ENCODE measurements at regions not wholly inside any gene's neighbourhood (a gene's known extent, or its start where the extent isn't known, plus 50 kb on each side); places are given as distances from the start of the nearest gene placed in this dataset.

GRCh38 chr3:72475258-72476138 lies 372.7 kb downstream of the SHQ1 start:
- H3K9ac ChIP-seq (ENCODE audit: extremely low read depth, insufficient read length, low read length), result no peak overlapping the region
- no peak overlapping the region for H2BK120ac ChIP-seq (ENCODE audit: low read depth, low read length, poor library complexity, severe bottlenecking)
- H3K23me2 ChIP-seq (ENCODE audit: insufficient read length, low read depth, low read length, poor library complexity, severe bottlenecking), result no peaks in the 10 kb centered on the region
- H3K9me3 ChIP-seq (ENCODE audit: control insufficient read depth, low read depth, low read length), result no peaks in the 10 kb centered on the region
- H3K4ac ChIP-seq (ENCODE audit: low read depth, low read length), result no peak overlapping the region
- Mint-ChIP-seq H3K4me3 (no peak overlapping the region), H3K9me3 (no peaks in the 10 kb centered on the region), H3K27me3 (ENCODE audit: low read depth) (no peaks in the 10 kb centered on the region), H3K36me3 (ENCODE audit: insufficient read depth in 1 of 3, low read depth in 3 of 3) (no peaks in the 10 kb centered on the region), H3K4me1 (peaks cover 5 to 6% of the 10 kb centered on the region in 2 experiments), H3K27ac (no peak overlapping the region)
- H3K79me1 ChIP-seq (ENCODE audit: insufficient read depth, low read depth, low read length, poor library complexity, severe bottlenecking), result no peaks in the 10 kb centered on the region
- no peak overlapping the region for H2BK5ac ChIP-seq (ENCODE audit: insufficient read length, low read length)
- H3K27me3 ChIP-seq (ENCODE audit: insufficient read depth, low read length), result no peaks in the 10 kb centered on the region
- no peak overlapping the region for H3K23ac ChIP-seq (ENCODE audit: insufficient read length, low read depth, low read length)
- H3K56ac ChIP-seq (ENCODE audit: insufficient read length, low read depth, low read length), result no peak overlapping the region
- H3K27ac ChIP-seq (ENCODE audit: insufficient read length, low read depth, low read length), result no peak overlapping the region
- H2AK5ac ChIP-seq (ENCODE audit: insufficient read length, low read length), result no peak overlapping the region
- no peak for DNase-seq
- no peak overlapping the region for H3T11ph ChIP-seq (ENCODE audit: low read length)
- no peak overlapping the region for H3K14ac ChIP-seq (ENCODE audit: insufficient read depth, low read length)
- H4K91ac ChIP-seq (ENCODE audit: insufficient read length, low read depth, low read length), result no peak overlapping the region
- H4K5ac ChIP-seq (ENCODE audit: insufficient read length, low read depth, low read length), result no peak overlapping the region
- no peak overlapping the region for H2BK12ac ChIP-seq (ENCODE audit: insufficient read length, low read depth, low read length)
- no peak overlapping the region for H3K4me2 ChIP-seq (ENCODE audit: insufficient read depth, insufficient read length, low read length)
- no peaks in the 10 kb centered on the region for H4K20me1 ChIP-seq (ENCODE audit: control insufficient read depth, insufficient read depth, insufficient read length)
- H2AFZ ChIP-seq (ENCODE audit: low read length), result no peak overlapping the region
- no peak overlapping the region for H3K18ac ChIP-seq (ENCODE audit: insufficient read length, low read depth, low read length)
- no CpG with 5 or more reads among the region's 8 CpGs for WGBS (ENCODE audit: extremely low coverage, insufficient read length, low lambda C conversion rate)
- no peaks in the 10 kb centered on the region for H3K79me2 ChIP-seq (ENCODE audit: insufficient read depth, low read length)
- H2BK20ac ChIP-seq (ENCODE audit: low read depth, low read length, poor library complexity, severe bottlenecking), result no peak overlapping the region
- TF ChIP-seq, protein P1, sequence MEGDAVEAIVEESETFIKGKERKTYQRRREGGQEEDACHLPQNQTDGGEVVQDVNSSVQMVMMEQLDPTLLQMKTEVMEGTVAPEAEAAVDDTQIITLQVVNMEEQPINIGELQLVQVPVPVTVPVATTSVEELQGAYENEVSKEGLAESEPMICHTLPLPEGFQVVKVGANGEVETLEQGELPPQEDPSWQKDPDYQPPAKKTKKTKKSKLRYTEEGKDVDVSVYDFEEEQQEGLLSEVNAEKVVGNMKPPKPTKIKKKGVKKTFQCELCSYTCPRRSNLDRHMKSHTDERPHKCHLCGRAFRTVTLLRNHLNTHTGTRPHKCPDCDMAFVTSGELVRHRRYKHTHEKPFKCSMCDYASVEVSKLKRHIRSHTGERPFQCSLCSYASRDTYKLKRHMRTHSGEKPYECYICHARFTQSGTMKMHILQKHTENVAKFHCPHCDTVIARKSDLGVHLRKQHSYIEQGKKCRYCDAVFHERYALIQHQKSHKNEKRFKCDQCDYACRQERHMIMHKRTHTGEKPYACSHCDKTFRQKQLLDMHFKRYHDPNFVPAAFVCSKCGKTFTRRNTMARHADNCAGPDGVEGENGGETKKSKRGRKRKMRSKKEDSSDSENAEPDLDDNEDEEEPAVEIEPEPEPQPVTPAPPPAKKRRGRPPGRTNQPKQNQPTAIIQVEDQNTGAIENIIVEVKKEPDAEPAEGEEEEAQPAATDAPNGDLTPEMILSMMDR (conservative IDR thresholded peaks at IDR 0.05), result no peak
- H4K8ac ChIP-seq (replicated peaks; ENCODE audit: insufficient read length, low read depth, low read length), result no peak overlapping the region
- H2BK15ac ChIP-seq (ENCODE audit: low read depth, low read length), result no peak overlapping the region
- no peaks in the 10 kb centered on the region for H3K4me1 ChIP-seq (ENCODE audit: insufficient read depth, low read length)

Measured in H9 (cell line).